Upper lobe of right lung (tissue), 1 donor: ENCODE measurements at regions not wholly inside any gene's neighbourhood (a gene's known extent, or its start where the extent isn't known, plus 50 kb on each side); places are given as distances from the start of the nearest gene placed in this dataset.

Source experiments
- ATAC-seq: fragments of 200-7000 bp; cut with Tn5 transposase; one replicate; pipeline ENCODE4 v1.9.1; 2020; ENCODE audit warnings: mild to moderate bottlenecking, moderate library complexity
- DNase-seq: peaks from one replicate; pipeline ENCODE4 v3.0.0-alpha.2; 2020
- H3K27ac ChIP-seq: fragments of 200-600 bp; one replicate; pipeline ENCODE4 v1.8.0; 2022
- H3K27me3 ChIP-seq: fragments of 200-600 bp; one replicate; pipeline ENCODE4 v1.8.0; 2022; ENCODE audit warnings: mild to moderate bottlenecking
- H3K36me3 ChIP-seq: fragments of 200-600 bp; one replicate; pipeline ENCODE4 v1.8.0; 2022
- H3K4me1 ChIP-seq: fragments of 200-600 bp; one replicate; pipeline ENCODE4 v1.8.0; 2022
- H3K4me3 ChIP-seq: fragments of 200-600 bp; one replicate; pipeline ENCODE4 v1.8.0; 2022; ENCODE audit warnings: mild to moderate bottlenecking
- H3K9me3 ChIP-seq: fragments of 200-600 bp; one replicate; pipeline ENCODE4 v1.8.0; 2022
- CTCF ChIP-seq: fragments of 200-600 bp; IDR thresholded peaks from one replicate; pipeline ENCODE4 v1.8.0; 2022; ENCODE audit warnings: antibody characterized with exemption
- intact Hi-C: fragments of 100-400 bp; cut with DNase I; formaldehyde crosslinking; loops from one replicate; pipeline ENCODE4 v1.11.0; 2022
- donor health status: DM: no; HTN: yes; CAD: no; lungs with severe emphysema.

GRCh38 chr10:57960406-57960805 is 307.3 kb downstream of the IPMK start:
- Histone ChIP-seq H3K4me1 (no peaks in the 10 kb centered on the region), H3K36me3 (no peaks in the 10 kb centered on the region), H3K4me3 (no peak overlapping the region), H3K9me3 (no peaks in the 10 kb centered on the region), H3K27ac (no peak overlapping the region), H3K27me3 (no peaks in the 10 kb centered on the region)
- ATAC-seq, result no peak
- no peak for TF ChIP-seq CTCF
- intact Hi-C loops, result no loop called here
- no peak for DNase-seq

GRCh38 chr10:57959318-57960006 is 308.2 kb downstream of the IPMK start:
- ATAC-seq (no peak), DNase-seq (no peak)
- TF ChIP-seq CTCF, result no peak
- Histone ChIP-seq H3K27ac (no peak overlapping the region), H3K4me3 (no peak overlapping the region), H3K4me1 (no peaks in the 10 kb centered on the region), H3K27me3 (no peaks in the 10 kb centered on the region), H3K36me3 (no peaks in the 10 kb centered on the region), H3K9me3 (no peaks in the 10 kb centered on the region)
- intact Hi-C loops, result no loop called here

GRCh38 chr10:57955076-57955475 is 312.6 kb downstream of the IPMK start:
- Histone ChIP-seq H3K4me1 (no peaks in the 10 kb centered on the region), H3K27ac (no peak overlapping the region), H3K4me3 (no peak overlapping the region), H3K9me3 (no peaks in the 10 kb centered on the region), H3K36me3 (no peaks in the 10 kb centered on the region), H3K27me3 (no peaks in the 10 kb centered on the region)
- no peak for DNase-seq
- intact Hi-C loops, result no loop called here
- TF ChIP-seq CTCF, result no peak
- no peak for ATAC-seq

GRCh38 chr10:57952741-57953140 is 315.0 kb downstream of the IPMK start:
- no peak overlapping the region for H3K27ac ChIP-seq
- intact Hi-C loops, result no loop called here
- no peak for TF ChIP-seq CTCF

GRCh38 chr10:57950442-57950974 is 317.2 kb downstream of the IPMK start:
- DNase-seq (no peak), ATAC-seq (no peak)
- Histone ChIP-seq H3K4me1 (no peaks in the 10 kb centered on the region), H3K27ac (no peak overlapping the region), H3K36me3 (no peaks in the 10 kb centered on the region), H3K4me3 (no peak overlapping the region), H3K27me3 (no peaks in the 10 kb centered on the region), H3K9me3 (no peaks in the 10 kb centered on the region)
- no peak for TF ChIP-seq CTCF
- intact Hi-C loops, result no loop called here

More at GRCh38 chr10:57952741-57953140, 315.0 kb downstream of the IPMK start:
- Histone ChIP-seq H3K27me3 (no peaks in the 10 kb centered on the region), H3K4me1 (no peaks in the 10 kb centered on the region), H3K9me3 (no peaks in the 10 kb centered on the region), H3K36me3 (no peaks in the 10 kb centered on the region), H3K4me3 (no peak overlapping the region)
- DNase-seq (no peak), ATAC-seq (no peak)
